ENCODE measurements at regions not wholly inside any gene's neighbourhood (a gene's known extent, or its start where the extent isn't known, plus 50 kb on each side); places are given as distances from the start of the nearest gene placed in this dataset.

GRCh38 chr1:38608202-38608864, 251.2 kb downstream of the RRAGC start:
- H3K27ac ChIP-seq (ENCODE audit: insufficient read depth, low read depth, low read length) = no peak overlapping the region
- H3K79me2 ChIP-seq (ENCODE audit: control insufficient read depth, insufficient read depth, low read length) = no peaks in the 10 kb centered on the region
- CTCF ChIA-PET = interaction anchor here (0.8 to 2.3 kb wide), 9 partner anchors 12 to 484 kb away, joined by 3 to 37 read pairs (median 4); no protein-coding TSS in a partner anchor
- FAIRE-seq = peak; percentile 77
- H3K4me1 ChIP-seq (ENCODE audit: control insufficient read depth, extremely low read depth, insufficient read depth, low read length) = no peaks in the 10 kb centered on the region
- H3K36me3 ChIP-seq (ENCODE audit: control insufficient read depth in 2 of 2, extremely low read depth in 1 of 2, insufficient read depth in 2 of 2, low read length in 2 of 2) = no peaks in the 10 kb centered on the region
- dilution Hi-C loops (cut with MboI; ENCODE audit: extremely low pct_ligation_motif_present, low sequenced_read_pairs) (no loop called here), intact Hi-C loops (cut with micrococcal nuclease) (loop anchor here (1.0 kb wide), 2 partner anchors 210 to 227 kb away; no protein-coding TSS in a partner anchor)
- no peak overlapping the region for H2AFZ ChIP-seq (ENCODE audit: low read depth, low read length)
- H3K4me2 ChIP-seq (ENCODE audit: insufficient read depth, low read length) = no peak overlapping the region
- no TSS peak for BruUV-seq (replicated peaks)
- no peak for TF ChIP-seq MAX (IDR thresholded peaks at IDR 0.05; ENCODE audit: insufficient read depth, insufficient read length)
- TF ChIP-seq, protein P1, sequence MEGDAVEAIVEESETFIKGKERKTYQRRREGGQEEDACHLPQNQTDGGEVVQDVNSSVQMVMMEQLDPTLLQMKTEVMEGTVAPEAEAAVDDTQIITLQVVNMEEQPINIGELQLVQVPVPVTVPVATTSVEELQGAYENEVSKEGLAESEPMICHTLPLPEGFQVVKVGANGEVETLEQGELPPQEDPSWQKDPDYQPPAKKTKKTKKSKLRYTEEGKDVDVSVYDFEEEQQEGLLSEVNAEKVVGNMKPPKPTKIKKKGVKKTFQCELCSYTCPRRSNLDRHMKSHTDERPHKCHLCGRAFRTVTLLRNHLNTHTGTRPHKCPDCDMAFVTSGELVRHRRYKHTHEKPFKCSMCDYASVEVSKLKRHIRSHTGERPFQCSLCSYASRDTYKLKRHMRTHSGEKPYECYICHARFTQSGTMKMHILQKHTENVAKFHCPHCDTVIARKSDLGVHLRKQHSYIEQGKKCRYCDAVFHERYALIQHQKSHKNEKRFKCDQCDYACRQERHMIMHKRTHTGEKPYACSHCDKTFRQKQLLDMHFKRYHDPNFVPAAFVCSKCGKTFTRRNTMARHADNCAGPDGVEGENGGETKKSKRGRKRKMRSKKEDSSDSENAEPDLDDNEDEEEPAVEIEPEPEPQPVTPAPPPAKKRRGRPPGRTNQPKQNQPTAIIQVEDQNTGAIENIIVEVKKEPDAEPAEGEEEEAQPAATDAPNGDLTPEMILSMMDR (IDR thresholded peaks at IDR 0.05; ENCODE audit: extremely low read depth in 1 of 2, insufficient read depth in 1 of 2, low read depth in 1 of 2, low read length in 2 of 2) = peak; percentile 57 to 84
- no peaks in the 10 kb centered on the region for H4K20me1 ChIP-seq (replicated peaks; ENCODE audit: control insufficient read depth, extremely low read depth, insufficient read depth, low read length)
- H3K27me3 ChIP-seq (ENCODE audit: control insufficient read depth in 2 of 2, insufficient read depth in 2 of 2, low read length in 2 of 2) = no peaks in the 10 kb centered on the region
- POLR2A ChIA-PET = no interaction called here
- H3K9me3 ChIP-seq (replicated peaks; ENCODE audit: control insufficient read depth, insufficient read depth, low read length) = no peaks in the 10 kb centered on the region
- H3K9me1 ChIP-seq (replicated peaks; ENCODE audit: control insufficient read depth, extremely low read depth, insufficient read depth, low read length) = no peaks in the 10 kb centered on the region
- no peak overlapping the region for H3K9ac ChIP-seq (replicated peaks; ENCODE audit: extremely low read depth, insufficient read depth, low read length)
- H3K4me3 ChIP-seq (replicated peaks in 1 of 3; ENCODE audit: insufficient read depth in 1 of 3, low read depth in 1 of 3, low read length in 3 of 3) = no peak overlapping the region
- peak; percentile 32 for DNase-seq (ENCODE audit: low read depth, low spot score)

DNA sequence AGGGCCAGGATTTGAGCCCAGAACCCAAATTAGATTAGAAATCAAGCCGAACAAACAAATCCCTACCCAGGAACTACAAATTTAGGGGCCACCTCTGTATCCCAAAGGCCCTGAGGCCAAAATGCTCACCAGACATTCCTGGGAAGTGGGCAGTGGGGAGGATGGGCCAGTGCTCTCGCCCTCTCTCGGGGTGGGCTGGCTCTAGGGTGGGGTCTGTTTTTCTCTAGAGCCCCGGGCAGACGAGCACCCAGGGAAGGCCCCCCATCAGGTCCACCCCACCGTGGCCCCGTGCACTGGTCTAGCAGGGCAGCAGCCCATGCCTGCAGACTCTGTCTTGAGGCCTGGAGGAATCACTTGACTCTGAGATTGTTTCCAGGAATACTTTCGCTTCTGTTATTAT, 252.0 kb downstream of the RRAGC start:
- no peaks in the 10 kb centered on the region for H4K20me1 ChIP-seq (replicated peaks; ENCODE audit: control insufficient read depth, extremely low read depth, insufficient read depth, low read length)
- H3K4me1 ChIP-seq (ENCODE audit: control insufficient read depth, extremely low read depth, insufficient read depth, low read length) = no peaks in the 10 kb centered on the region
- H3K4me2 ChIP-seq (ENCODE audit: insufficient read depth, low read length) = no peak overlapping the region
- no peak overlapping the region for H3K4me3 ChIP-seq (replicated peaks in 1 of 3; ENCODE audit: insufficient read depth in 1 of 3, low read depth in 1 of 3, low read length in 3 of 3)
- no peaks in the 10 kb centered on the region for H3K9me1 ChIP-seq (replicated peaks; ENCODE audit: control insufficient read depth, extremely low read depth, insufficient read depth, low read length)
- H3K79me2 ChIP-seq (ENCODE audit: control insufficient read depth, insufficient read depth, low read length) = no peaks in the 10 kb centered on the region
- TF ChIP-seq EZH2 (IDR thresholded peaks at IDR 0.05; ENCODE audit: borderline replicate concordance, low read depth, low read length, severe bottlenecking) (no peak), MAX (IDR thresholded peaks at IDR 0.05; ENCODE audit: insufficient read depth, insufficient read length) (no peak), GATA2 (IDR thresholded peaks at IDR 0.05; ENCODE audit: insufficient read depth, insufficient read length, low read depth, low read length) (no peak), POLR2AphosphoS5 (IDR thresholded peaks at IDR 0.05; ENCODE audit: insufficient read depth, low read depth, low read length) (no peak), JUN (IDR thresholded peaks at IDR 0.05; ENCODE audit: borderline replicate concordance, insufficient read depth, insufficient read length, low read depth) (no peak), POLR2A (IDR thresholded peaks at IDR 0.05; ENCODE audit: low read depth, low read length) (no peak), MYC (IDR thresholded peaks at IDR 0.05; ENCODE audit: low read depth, low read length) (no peak), FOS (IDR thresholded peaks at IDR 0.05; ENCODE audit: borderline replicate concordance, insufficient read depth, low read length) (no peak)
- TF ChIP-seq, protein P1 (IDR thresholded peaks at IDR 0.05; ENCODE audit: extremely low read depth in 1 of 2, insufficient read depth in 1 of 2, low read depth in 1 of 2, low read length in 2 of 2) = no peak
- dilution Hi-C loops (cut with MboI; ENCODE audit: extremely low pct_ligation_motif_present, low sequenced_read_pairs) (no loop called here), intact Hi-C loops (cut with micrococcal nuclease) (no loop called here)
- H3K27me3 ChIP-seq (ENCODE audit: control insufficient read depth in 2 of 2, insufficient read depth in 2 of 2, low read length in 2 of 2) = no peaks in the 10 kb centered on the region
- H3K9me3 ChIP-seq (replicated peaks; ENCODE audit: control insufficient read depth, insufficient read depth, low read length) = no peaks in the 10 kb centered on the region
- no peaks in the 10 kb centered on the region for H3K36me3 ChIP-seq (ENCODE audit: control insufficient read depth in 2 of 2, extremely low read depth in 1 of 2, insufficient read depth in 2 of 2, low read length in 2 of 2)
- ChIA-PET POLR2A (no interaction called here), CTCF (interaction anchor here (1.0 kb wide), 1 partner anchor 228 kb away, joined by 9 read pairs; no protein-coding TSS in a partner anchor)
- no peak overlapping the region for H2AFZ ChIP-seq (ENCODE audit: low read depth, low read length)
- DNase-seq (ENCODE audit: low read depth, low spot score) = no peak
- FAIRE-seq = no peak
- no peak overlapping the region for H3K9ac ChIP-seq (replicated peaks; ENCODE audit: extremely low read depth, insufficient read depth, low read length)
- H3K27ac ChIP-seq (ENCODE audit: insufficient read depth, low read depth, low read length) = no peak overlapping the region
- no TSS peak for BruUV-seq (replicated peaks)
